ENCODE measurements at regions not wholly inside any gene's neighbourhood (a gene's known extent, or its start where the extent isn't known, plus 50 kb on each side); places are given as distances from the start of the nearest gene placed in this dataset.

GRCh38 chr20:11281768-11282167, 608.0 kb upstream of the JAG1 start:
- Histone ChIP-seq H3K9me2 (replicated peaks; ENCODE audit: insufficient read depth, low read length) (no peaks in the 10 kb centered on the region), H3K9me3 (replicated peaks; ENCODE audit: insufficient read depth, low read length) (no peaks in the 10 kb centered on the region), H3K4me3 (ENCODE audit: low read length) (no peak overlapping the region), H3K79me2 (ENCODE audit: low read length) (no peaks in the 10 kb centered on the region), H3K4me2 (ENCODE audit: low read depth, low read length) (no peak overlapping the region), H4K20me1 (ENCODE audit: insufficient read depth, low read length) (no peaks in the 10 kb centered on the region), H3K27ac (ENCODE audit: low read length) (no peak overlapping the region), H3K4me1 (ENCODE audit: low read length) (no peaks in the 10 kb centered on the region), H3K36me3 (replicated peaks; ENCODE audit: insufficient read depth, low read length) (no peaks in the 10 kb centered on the region), H3K27me3 (replicated peaks; ENCODE audit: insufficient read depth, low read length) (no peaks in the 10 kb centered on the region), H3K9ac (ENCODE audit: low read length) (no peak overlapping the region), H3F3A (ENCODE audit: insufficient read depth, low read length) (no peaks in the 10 kb centered on the region), H2AFZ (ENCODE audit: low read length) (no peak overlapping the region)
- DNase-seq: no peak
- TF ChIP-seq EZH2 (optimal IDR thresholded peaks at IDR 0.05; ENCODE audit: low read depth, low read length) (no peak), EZH2phosphoT487 (IDR thresholded peaks at IDR 0.05; ENCODE audit: low read length) (no peak), CTCF (IDR thresholded peaks at IDR 0.05; ENCODE audit: low read length) (no peak)

DNA sequence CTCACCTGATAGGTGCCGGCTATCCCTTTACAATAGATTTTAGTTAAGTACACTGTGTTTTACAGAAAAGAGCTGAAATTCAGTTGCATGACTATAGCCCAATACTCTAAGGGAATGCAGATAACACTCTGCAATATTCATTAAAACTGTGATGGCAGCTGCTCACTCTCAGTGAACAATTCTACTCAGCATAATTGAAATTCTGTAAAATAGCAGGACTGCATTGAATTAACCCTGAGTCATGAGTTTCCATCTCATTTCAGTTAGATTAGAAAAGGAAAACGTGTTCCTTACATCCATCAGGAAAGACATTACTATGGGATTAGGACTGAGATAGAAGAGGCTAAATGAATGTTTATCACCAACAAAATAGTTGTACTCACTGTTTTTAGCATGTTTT, 613.3 kb upstream of the JAG1 start:
- no peak for TF ChIP-seq CTCF (IDR thresholded peaks at IDR 0.05; ENCODE audit: low read length)
- TF ChIP-seq EZH2phosphoT487 (IDR thresholded peaks at IDR 0.05; ENCODE audit: low read length): no peak
- no peak for TF ChIP-seq EZH2 (optimal IDR thresholded peaks at IDR 0.05; ENCODE audit: low read depth, low read length)
- Histone ChIP-seq H3K9me2 (replicated peaks; ENCODE audit: insufficient read depth, low read length) (no peaks in the 10 kb centered on the region), H4K20me1 (ENCODE audit: insufficient read depth, low read length) (no peaks in the 10 kb centered on the region), H3K4me3 (ENCODE audit: low read length) (no peak overlapping the region), H3K27ac (ENCODE audit: low read length) (no peak overlapping the region), H3K4me2 (ENCODE audit: low read depth, low read length) (no peak overlapping the region), H3K4me1 (ENCODE audit: low read length) (no peaks in the 10 kb centered on the region), H3K27me3 (replicated peaks; ENCODE audit: insufficient read depth, low read length) (no peaks in the 10 kb centered on the region), H3K79me2 (ENCODE audit: low read length) (no peaks in the 10 kb centered on the region), H3F3A (ENCODE audit: insufficient read depth, low read length) (no peaks in the 10 kb centered on the region), H3K36me3 (replicated peaks; ENCODE audit: insufficient read depth, low read length) (no peaks in the 10 kb centered on the region), H2AFZ (ENCODE audit: low read length) (no peak overlapping the region), H3K9me3 (replicated peaks; ENCODE audit: insufficient read depth, low read length) (no peaks in the 10 kb centered on the region), H3K9ac (ENCODE audit: low read length) (no peak overlapping the region)
- no peak for DNase-seq

DNA sequence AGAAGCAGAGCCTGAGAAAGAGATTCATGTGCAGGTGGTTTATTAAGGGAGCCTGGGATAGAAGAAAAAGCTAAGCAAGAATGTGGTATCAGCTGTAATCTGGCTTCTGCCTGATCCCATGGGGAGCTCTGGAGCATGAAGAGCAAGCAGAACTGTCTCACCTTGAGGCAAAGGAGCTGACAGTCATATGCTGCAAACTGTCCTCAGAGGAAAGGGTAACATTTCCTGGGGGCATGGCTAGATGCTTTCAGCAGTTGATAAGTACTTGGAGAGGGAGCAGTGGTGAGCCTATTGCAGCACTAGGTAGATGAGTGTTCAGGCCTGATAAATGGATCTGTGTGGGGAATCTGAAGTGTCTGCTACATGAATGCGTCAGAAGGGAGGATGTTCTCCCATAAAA, 621.5 kb upstream of the BTBD3 start:
- TF ChIP-seq EZH2 (optimal IDR thresholded peaks at IDR 0.05; ENCODE audit: low read depth, low read length) (no peak), EZH2phosphoT487 (IDR thresholded peaks at IDR 0.05; ENCODE audit: low read length) (no peak), CTCF (IDR thresholded peaks at IDR 0.05; ENCODE audit: low read length) (no peak)
- H3K79me2 ChIP-seq (ENCODE audit: low read length): no peaks in the 10 kb centered on the region
- no peak overlapping the region for H2AFZ ChIP-seq (ENCODE audit: low read length)
- H3K4me3 ChIP-seq (ENCODE audit: low read length): no peak overlapping the region
- H3K9me3 ChIP-seq (replicated peaks; ENCODE audit: insufficient read depth, low read length): no peaks in the 10 kb centered on the region
- H3K9me2 ChIP-seq (replicated peaks; ENCODE audit: insufficient read depth, low read length): no peaks in the 10 kb centered on the region
- no peaks in the 10 kb centered on the region for H3K27me3 ChIP-seq (replicated peaks; ENCODE audit: insufficient read depth, low read length)
- no peak overlapping the region for H3K4me2 ChIP-seq (ENCODE audit: low read depth, low read length)
- H4K20me1 ChIP-seq (ENCODE audit: insufficient read depth, low read length): no peaks in the 10 kb centered on the region
- no peaks in the 10 kb centered on the region for H3F3A ChIP-seq (ENCODE audit: insufficient read depth, low read length)
- DNase-seq: no peak
- no peaks in the 10 kb centered on the region for H3K4me1 ChIP-seq (ENCODE audit: low read length)
- no peaks in the 10 kb centered on the region for H3K36me3 ChIP-seq (replicated peaks; ENCODE audit: insufficient read depth, low read length)
- H3K27ac ChIP-seq (ENCODE audit: low read length): no peak overlapping the region
- H3K9ac ChIP-seq (ENCODE audit: low read length): no peak overlapping the region
